ENCODE measurements at regions not wholly inside any gene's neighbourhood (a gene's known extent, or its start where the extent isn't known, plus 50 kb on each side); places are given as distances from the start of the nearest gene placed in this dataset.

- ChIA-PET POLR2A (no interaction called here), CTCF (no interaction called here)
- no peak for DNase-seq (ENCODE audit: extremely low spot score)
- TF ChIP-seq NFRKB (IDR thresholded peaks at IDR 0.05) (no peak), ELF4 (IDR thresholded peaks at IDR 0.05) (no peak), ARNT (IDR thresholded peaks at IDR 0.05) (no peak), L3MBTL2 (conservative IDR thresholded peaks at IDR 0.05) (no peak), BHLHE40 (IDR thresholded peaks at IDR 0.05; ENCODE audit: borderline replicate concordance) (no peak), SP1 (IDR thresholded peaks at IDR 0.05) (no peak), PKNOX1 (IDR thresholded peaks at IDR 0.05) (no peak), FOXK2 (IDR thresholded peaks at IDR 0.05) (no peak), HDGF (IDR thresholded peaks at IDR 0.05; ENCODE audit: borderline replicate concordance) (no peak), TARDBP (IDR thresholded peaks at IDR 0.05) (no peak), SUZ12 (IDR thresholded peaks at IDR 0.05) (no peak), FOXM1 (IDR thresholded peaks at IDR 0.05; ENCODE audit: borderline replicate concordance) (no peak), LEF1 (IDR thresholded peaks at IDR 0.05; ENCODE audit: borderline replicate concordance) (no peak), ZNF384 (IDR thresholded peaks at IDR 0.05) (no peak), FOXA1 (IDR thresholded peaks at IDR 0.05) (no peak)
Measured at GRCh38 chr1:191886977-191887376, 271.3 kb upstream of the RGS18 start.

DNA sequence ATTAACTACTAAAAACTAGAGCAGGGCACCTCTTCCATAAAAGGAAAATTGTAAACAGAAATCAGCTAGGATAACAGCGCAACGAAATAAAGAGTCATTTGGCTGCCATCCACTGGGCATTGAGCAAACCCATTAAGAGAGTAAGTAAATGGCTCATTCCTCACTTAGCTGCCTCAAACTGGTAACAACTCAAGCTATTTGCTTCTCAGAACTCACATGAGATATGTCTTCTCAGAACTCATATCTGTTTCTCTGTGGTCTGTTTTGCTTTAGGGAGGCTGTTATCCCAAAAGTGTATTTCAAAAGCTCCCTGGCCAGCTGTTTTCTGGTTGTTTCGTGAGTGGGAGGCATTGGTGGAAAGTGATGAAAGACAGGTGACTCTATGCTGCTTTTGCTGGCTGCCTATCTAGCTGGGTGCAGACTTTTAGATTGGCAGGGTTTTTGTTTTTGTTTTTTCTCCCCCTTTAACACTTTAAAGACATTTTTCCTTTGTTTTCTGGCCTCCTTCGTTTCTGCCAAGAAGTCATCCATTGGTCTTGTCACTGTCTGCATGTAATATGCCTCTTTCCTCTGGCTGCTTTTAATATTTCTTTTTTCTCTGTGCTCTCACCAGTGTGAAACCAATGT is 269.2 kb upstream of the RGS18 start:
- no peak for DNase-seq (ENCODE audit: extremely low spot score)
- ChIA-PET CTCF (no interaction called here), POLR2A (no interaction called here)
- TF ChIP-seq NFRKB (IDR thresholded peaks at IDR 0.05): no peak
- no peak for TF ChIP-seq L3MBTL2 (conservative IDR thresholded peaks at IDR 0.05)
- TF ChIP-seq FOXM1 (IDR thresholded peaks at IDR 0.05; ENCODE audit: borderline replicate concordance): no peak
- no peak for TF ChIP-seq BHLHE40 (IDR thresholded peaks at IDR 0.05; ENCODE audit: borderline replicate concordance)
- TF ChIP-seq FOXK2 (IDR thresholded peaks at IDR 0.05): no peak
- TF ChIP-seq FOXA1 (IDR thresholded peaks at IDR 0.05): no peak
- no peak for TF ChIP-seq ARNT (IDR thresholded peaks at IDR 0.05)
- TF ChIP-seq PKNOX1 (IDR thresholded peaks at IDR 0.05): no peak
- no peak for TF ChIP-seq SP1 (IDR thresholded peaks at IDR 0.05)
- TF ChIP-seq CTBP1 (IDR thresholded peaks at IDR 0.05; ENCODE audit: borderline replicate concordance): no peak
- no peak for TF ChIP-seq ZNF384 (IDR thresholded peaks at IDR 0.05)
- TF ChIP-seq HDGF (IDR thresholded peaks at IDR 0.05; ENCODE audit: borderline replicate concordance): no peak
- TF ChIP-seq ELF4 (IDR thresholded peaks at IDR 0.05): no peak
- no peak for TF ChIP-seq LEF1 (IDR thresholded peaks at IDR 0.05; ENCODE audit: borderline replicate concordance)
- TF ChIP-seq SUZ12 (IDR thresholded peaks at IDR 0.05): no peak
- no peak for TF ChIP-seq TARDBP (IDR thresholded peaks at IDR 0.05)

DNA sequence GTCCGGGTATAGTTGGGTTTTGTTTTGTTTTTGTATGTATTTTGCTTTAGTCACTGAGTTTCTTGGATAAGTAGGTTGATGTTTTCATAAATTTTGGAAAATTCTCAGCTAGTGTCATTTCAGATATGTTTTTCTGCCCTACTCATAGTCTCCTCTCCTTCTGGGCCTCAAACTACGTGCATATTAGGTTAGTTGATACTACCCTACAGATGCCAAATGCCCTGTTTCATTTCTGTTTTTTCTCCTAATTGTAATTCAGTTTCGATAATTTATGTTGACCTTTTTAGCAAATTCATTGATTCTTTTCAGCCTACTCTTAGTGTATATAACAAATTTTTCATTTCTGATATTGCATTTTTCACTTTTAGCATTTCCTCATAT is 268.6 kb upstream of the RGS18 start:
- TF ChIP-seq TARDBP (IDR thresholded peaks at IDR 0.05) (no peak), PKNOX1 (IDR thresholded peaks at IDR 0.05) (no peak), FOXK2 (IDR thresholded peaks at IDR 0.05) (no peak), LEF1 (IDR thresholded peaks at IDR 0.05; ENCODE audit: borderline replicate concordance) (no peak), ZNF384 (IDR thresholded peaks at IDR 0.05) (no peak), FOXM1 (IDR thresholded peaks at IDR 0.05; ENCODE audit: borderline replicate concordance) (no peak), L3MBTL2 (conservative IDR thresholded peaks at IDR 0.05) (no peak), FOXA1 (IDR thresholded peaks at IDR 0.05) (no peak), BHLHE40 (IDR thresholded peaks at IDR 0.05; ENCODE audit: borderline replicate concordance) (no peak), CTBP1 (IDR thresholded peaks at IDR 0.05; ENCODE audit: borderline replicate concordance) (no peak), ELF4 (IDR thresholded peaks at IDR 0.05) (no peak), HDGF (IDR thresholded peaks at IDR 0.05; ENCODE audit: borderline replicate concordance) (no peak), SUZ12 (IDR thresholded peaks at IDR 0.05) (no peak), SP1 (IDR thresholded peaks at IDR 0.05) (no peak), ARNT (IDR thresholded peaks at IDR 0.05) (no peak), NFRKB (IDR thresholded peaks at IDR 0.05) (no peak)
- ChIA-PET POLR2A (no interaction called here), CTCF (no interaction called here)
- DNase-seq (ENCODE audit: extremely low spot score): no peak

DNA sequence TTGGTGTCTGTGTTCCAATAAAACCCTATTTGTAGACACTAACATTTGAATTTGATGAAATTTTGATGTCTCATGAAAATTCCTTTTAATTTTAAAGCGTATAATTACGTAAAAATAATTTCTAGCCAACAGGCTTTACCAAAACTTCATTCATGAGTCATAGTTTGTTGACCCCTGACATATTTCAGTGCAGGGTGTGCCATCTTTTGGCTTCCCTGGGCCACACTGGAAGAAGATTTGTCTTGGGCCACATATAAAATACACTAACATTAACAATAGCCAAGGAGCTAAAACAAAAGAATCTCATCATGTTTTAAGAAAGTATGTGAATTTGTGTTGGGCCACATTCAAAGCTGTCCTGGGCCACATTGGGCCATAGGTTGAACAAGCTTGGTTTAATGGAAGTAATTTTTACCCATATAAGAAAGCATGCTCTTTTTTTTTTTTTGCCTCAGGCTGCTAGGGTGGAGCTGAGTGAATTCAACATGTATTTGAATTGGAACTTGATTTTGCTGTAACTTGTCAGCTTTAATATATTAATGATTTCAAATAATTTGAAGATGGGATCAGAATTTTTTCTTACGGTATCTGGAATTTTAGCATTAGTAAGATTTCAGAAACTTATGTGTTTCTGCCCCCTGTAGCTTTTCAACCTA is 267.7 kb upstream of the RGS18 start:
- ChIA-PET CTCF (no interaction called here), POLR2A (no interaction called here)
- TF ChIP-seq FOXM1 (IDR thresholded peaks at IDR 0.05; ENCODE audit: borderline replicate concordance) (no peak), HDGF (IDR thresholded peaks at IDR 0.05; ENCODE audit: borderline replicate concordance) (no peak), FOXK2 (IDR thresholded peaks at IDR 0.05) (no peak), ELF4 (IDR thresholded peaks at IDR 0.05) (no peak), SP1 (IDR thresholded peaks at IDR 0.05) (no peak), NFRKB (IDR thresholded peaks at IDR 0.05) (no peak), L3MBTL2 (conservative IDR thresholded peaks at IDR 0.05) (no peak), TARDBP (IDR thresholded peaks at IDR 0.05) (no peak), PKNOX1 (IDR thresholded peaks at IDR 0.05) (no peak), LEF1 (IDR thresholded peaks at IDR 0.05; ENCODE audit: borderline replicate concordance) (no peak), ZNF384 (IDR thresholded peaks at IDR 0.05) (no peak), CTBP1 (IDR thresholded peaks at IDR 0.05; ENCODE audit: borderline replicate concordance) (no peak), FOXA1 (IDR thresholded peaks at IDR 0.05) (no peak)
- no peak for DNase-seq (ENCODE audit: extremely low spot score)

DNA sequence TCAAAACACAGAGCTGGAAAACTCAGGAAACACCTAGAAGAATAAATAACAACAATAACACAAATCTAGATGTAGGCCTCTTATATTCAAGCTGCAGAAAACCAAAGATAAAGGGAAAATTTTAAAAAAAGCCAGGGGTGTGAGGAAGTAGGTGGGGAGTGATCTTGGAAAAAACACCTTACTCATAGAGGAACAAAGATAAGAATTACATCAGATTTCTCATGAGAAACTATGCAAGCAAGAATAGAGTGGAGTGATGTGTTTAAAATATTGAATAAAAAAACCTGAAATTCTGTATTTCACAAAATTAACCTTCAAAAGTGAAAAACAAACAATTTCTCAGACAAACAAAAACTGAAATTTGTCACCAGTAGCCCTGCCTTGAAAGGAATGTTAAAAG is 265.5 kb upstream of the RGS18 start:
- TF ChIP-seq L3MBTL2 (conservative IDR thresholded peaks at IDR 0.05) (no peak), BHLHE40 (IDR thresholded peaks at IDR 0.05; ENCODE audit: borderline replicate concordance) (no peak)
- ChIA-PET CTCF (no interaction called here), POLR2A (no interaction called here)
- DNase-seq (ENCODE audit: extremely low spot score): no peak
